ENCODE measurements at regions not wholly inside any gene's neighbourhood (a gene's known extent, or its start where the extent isn't known, plus 50 kb on each side); places are given as distances from the start of the nearest gene placed in this dataset.

DNA sequence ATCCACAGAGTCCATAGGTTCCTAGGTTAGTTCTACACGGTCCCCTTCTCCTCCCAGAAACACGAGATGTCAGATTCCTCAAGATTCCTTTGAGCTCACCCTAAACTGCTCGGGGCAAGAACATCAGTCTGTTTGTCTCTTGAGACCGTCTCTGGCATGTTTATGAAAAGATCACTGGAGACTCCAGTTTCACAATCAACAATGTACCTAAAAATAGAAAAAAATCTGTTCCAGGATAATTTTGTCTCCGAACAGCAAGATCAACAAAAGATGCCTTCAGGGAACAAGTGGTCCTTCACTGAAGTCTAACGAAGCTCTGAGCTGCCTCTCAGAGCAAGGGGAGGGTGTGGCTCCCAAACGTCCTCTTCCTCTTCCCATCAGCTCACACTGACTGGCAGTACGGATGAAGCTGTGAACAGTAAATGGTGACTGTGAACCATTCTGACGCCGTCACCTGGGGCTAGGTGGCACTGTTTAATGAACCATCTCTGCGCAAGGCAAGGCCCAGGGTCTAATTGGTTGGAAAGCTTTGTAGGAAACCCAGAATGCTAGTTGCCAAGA lies 156.2 kb upstream of the LYZL1 start:
- TF ChIP-seq POLR2A (IDR thresholded peaks at IDR 0.05): no peak
- TF ChIP-seq, protein P1, sequence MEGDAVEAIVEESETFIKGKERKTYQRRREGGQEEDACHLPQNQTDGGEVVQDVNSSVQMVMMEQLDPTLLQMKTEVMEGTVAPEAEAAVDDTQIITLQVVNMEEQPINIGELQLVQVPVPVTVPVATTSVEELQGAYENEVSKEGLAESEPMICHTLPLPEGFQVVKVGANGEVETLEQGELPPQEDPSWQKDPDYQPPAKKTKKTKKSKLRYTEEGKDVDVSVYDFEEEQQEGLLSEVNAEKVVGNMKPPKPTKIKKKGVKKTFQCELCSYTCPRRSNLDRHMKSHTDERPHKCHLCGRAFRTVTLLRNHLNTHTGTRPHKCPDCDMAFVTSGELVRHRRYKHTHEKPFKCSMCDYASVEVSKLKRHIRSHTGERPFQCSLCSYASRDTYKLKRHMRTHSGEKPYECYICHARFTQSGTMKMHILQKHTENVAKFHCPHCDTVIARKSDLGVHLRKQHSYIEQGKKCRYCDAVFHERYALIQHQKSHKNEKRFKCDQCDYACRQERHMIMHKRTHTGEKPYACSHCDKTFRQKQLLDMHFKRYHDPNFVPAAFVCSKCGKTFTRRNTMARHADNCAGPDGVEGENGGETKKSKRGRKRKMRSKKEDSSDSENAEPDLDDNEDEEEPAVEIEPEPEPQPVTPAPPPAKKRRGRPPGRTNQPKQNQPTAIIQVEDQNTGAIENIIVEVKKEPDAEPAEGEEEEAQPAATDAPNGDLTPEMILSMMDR (IDR thresholded peaks at IDR 0.05): no peak
- intact Hi-C loops (cut with DNase I): loop anchor here in 8 of 10 donors (5.0 to 10.0 kb wide), 5 partner anchors 162 to 470 kb away; partner anchors contain the start of gene BAMBI (in 5 of the 8)
- Histone ChIP-seq H3K9me3 (no peaks in the 10 kb centered on the region), H3K4me1 (peaks cover 0 to 17% (median 4%) of the 10 kb centered on the region in 12 donors), H3K4me3 (no peak overlapping the region), H3K27ac (peak overlapping the region in 6 of 12 donors; percentile 8 to 31 (median 18)), H3K36me3 (no peaks in the 10 kb centered on the region), H3K27me3 (no peaks in the 10 kb centered on the region)
- WGBS, 4 donors: 35 to 48% (median 38%) methylated on average over 11 of the region's 11 CpGs
- ATAC-seq (peak; percentile 45 to 70 (median 55)), DNase-seq (peak in 1 of 5 donors; percentile 30)

DNA sequence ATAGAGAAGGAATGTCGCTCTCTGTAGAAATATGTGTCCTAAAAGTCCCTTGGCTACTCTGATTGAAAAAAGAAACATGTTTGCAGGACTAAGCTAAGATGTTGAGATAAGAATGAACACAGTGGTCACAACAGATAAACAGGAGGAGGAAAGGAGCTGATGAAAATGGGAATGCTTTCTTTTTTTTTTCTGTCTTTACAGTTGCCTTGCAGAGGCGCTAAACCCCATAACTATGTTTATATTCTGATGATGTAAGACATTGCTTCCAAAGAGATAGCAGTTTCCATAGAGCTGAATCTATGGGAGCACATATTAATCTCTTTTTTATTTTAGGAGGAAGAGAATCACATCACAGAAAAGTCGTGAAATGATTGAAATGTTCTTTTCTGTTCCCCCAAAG lies 153.5 kb upstream of the LYZL1 start:
- H3K27ac ChIP-seq: no peak overlapping the region
- DNase-seq (no peak), ATAC-seq (no peak)
- 80 to 89% (median 85%) methylated on average over 3 of the region's 3 CpGs for WGBS, 4 donors
- TF ChIP-seq, protein P1 (IDR thresholded peaks at IDR 0.05): no peak
- TF ChIP-seq POLR2A (IDR thresholded peaks at IDR 0.05): no peak
- no peaks in the 10 kb centered on the region for H3K27me3 ChIP-seq
- H3K4me1 ChIP-seq: peaks cover 0 to 17% (median 4%) of the 10 kb centered on the region in 12 donors
- H3K4me3 ChIP-seq: no peak overlapping the region
- no peaks in the 10 kb centered on the region for H3K9me3 ChIP-seq
- intact Hi-C loops (cut with DNase I): loop anchor here in 4 of 10 donors (10.0 kb wide), 3 partner anchors 159 to 331 kb away; no protein-coding TSS in a partner anchor
- H3K36me3 ChIP-seq: no peaks in the 10 kb centered on the region

DNA sequence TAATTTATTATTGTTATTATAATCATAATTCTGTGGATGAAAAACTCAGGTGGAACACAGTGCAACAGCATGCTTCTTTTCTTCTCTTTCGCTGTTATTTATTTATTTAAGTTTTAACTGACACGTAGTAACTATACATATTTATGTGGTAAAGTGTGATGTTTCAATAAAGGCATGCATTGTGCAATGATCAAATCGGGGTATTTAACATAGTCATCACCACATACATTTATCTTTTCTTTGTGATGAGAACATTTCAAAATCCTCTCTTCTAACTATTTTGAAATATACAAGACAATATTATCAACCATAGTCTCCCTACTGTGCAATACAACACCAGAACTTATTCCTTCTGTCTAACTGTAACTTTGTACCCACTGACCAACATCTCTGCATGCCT lies 152.5 kb upstream of the LYZL1 start:
- peaks cover 0 to 18% (median 4%) of the 10 kb centered on the region in 12 donors for H3K4me1 ChIP-seq
- intact Hi-C loops (cut with DNase I): loop anchor here in 4 of 10 donors (10.0 kb wide), 3 partner anchors 158 to 332 kb away; no protein-coding TSS in a partner anchor
- DNase-seq: no peak
- ATAC-seq: no peak
- H3K9me3 ChIP-seq: no peaks in the 10 kb centered on the region
- WGBS, 4 donors: 87 to 93% (median 90%) methylated on average over 3 of the region's 3 CpGs
- H3K27ac ChIP-seq: no peak overlapping the region
- TF ChIP-seq POLR2A (IDR thresholded peaks at IDR 0.05): no peak
- TF ChIP-seq, protein P1 (IDR thresholded peaks at IDR 0.05): no peak
- H3K4me3 ChIP-seq: no peak overlapping the region
- no peaks in the 10 kb centered on the region for H3K36me3 ChIP-seq
- no peaks in the 10 kb centered on the region for H3K27me3 ChIP-seq

DNA sequence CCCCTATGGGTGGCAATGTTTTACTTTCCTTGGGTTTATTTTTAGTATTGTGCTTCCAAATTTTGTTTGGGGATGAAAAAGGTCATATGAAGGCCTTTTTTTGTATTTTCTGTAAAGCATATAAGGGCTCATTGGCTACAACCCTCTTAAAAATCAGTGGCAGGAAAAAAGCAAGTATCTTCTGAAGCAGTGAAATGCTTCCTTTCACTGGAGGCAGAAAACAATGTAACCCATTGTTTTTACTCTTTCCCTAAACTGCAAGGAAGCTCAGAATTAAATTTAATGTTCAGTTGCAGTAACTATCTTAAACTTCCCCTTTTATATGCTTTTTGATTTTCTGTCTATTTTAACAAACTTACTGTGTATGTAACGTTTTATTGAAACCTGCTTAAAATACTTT lies 148.7 kb upstream of the LYZL1 start:
- DNase-seq (no peak), ATAC-seq (no peak)
- Histone ChIP-seq H3K9me3 (no peaks in the 10 kb centered on the region), H3K4me1 (peaks cover 0 to 6% (median 0%) of the 10 kb centered on the region in 12 donors), H3K36me3 (no peaks in the 10 kb centered on the region), H3K4me3 (no peak overlapping the region), H3K27me3 (no peaks in the 10 kb centered on the region), H3K27ac (no peak overlapping the region)
- no peak for TF ChIP-seq POLR2A (IDR thresholded peaks at IDR 0.05)
- TF ChIP-seq, protein P1 (IDR thresholded peaks at IDR 0.05): no peak
- intact Hi-C loops (cut with DNase I): loop anchor here in 1 of 10 donors (10.0 kb wide), 1 partner anchor 165 kb away; no protein-coding TSS in a partner anchor
- 51 to 59% (median 55%) methylated on average over 1 of the region's 1 CpG for WGBS, 4 donors

Data from heart left ventricle (tissue), 16 donors.